DOHH2 (cell line): ENCODE measurements at regions not wholly inside any gene's neighbourhood (a gene's known extent, or its start where the extent isn't known, plus 50 kb on each side); places are given as distances from the start of the nearest gene placed in this dataset.

ENCODE experiments used
- H3F3A ChIP-seq: fragments of 200-600 bp; sonication (generic), shearing (Covaris generic); 2 replicates; pipeline ENCODE4 v1.6.0; 2016; ENCODE audit warnings: antibody characterized with exemption, mild to moderate bottlenecking; ENCODE audit not compliant: control insufficient read depth, insufficient read depth
- H3K27ac ChIP-seq: fragments of 200-600 bp; sonication (generic); 2 replicates; pipeline ENCODE4 v1.5.1; 2014; ENCODE audit warnings: low read depth, mild to moderate bottlenecking, low read length, moderate library complexity
- H3K27me3 ChIP-seq: fragments of 200-600 bp; sonication (generic); 2 replicates; pipeline ENCODE4 v1.6.1; 2014; ENCODE audit warnings: mild to moderate bottlenecking, low read length, mixed read lengths; ENCODE audit not compliant: control insufficient read depth
- H3K36me3 ChIP-seq: fragments of 200-600 bp; sonication (generic); 2 replicates; pipeline ENCODE4 v1.6.1; 2014; ENCODE audit warnings: mild to moderate bottlenecking, low read length, moderate library complexity, mixed read lengths; ENCODE audit not compliant: control insufficient read depth
- H3K4me1 ChIP-seq: fragments of 200-600 bp; sonication (generic); 2 replicates; pipeline ENCODE4 v1.6.1; 2014; ENCODE audit warnings: mild to moderate bottlenecking, low read length, mixed read lengths; ENCODE audit not compliant: control insufficient read depth
- H3K4me2 ChIP-seq: fragments of 200-600 bp; sonication (generic); 2 replicates; pipeline ENCODE4 v1.6.0; 2014; ENCODE audit warnings: mild to moderate bottlenecking, low read length, moderate library complexity
- H3K4me3 ChIP-seq: fragments of 200-600 bp; sonication (generic); 2 replicates; pipeline ENCODE4 v1.5.1; 2014; ENCODE audit warnings: mild to moderate bottlenecking, low read length, mixed read lengths
- H3K79me2 ChIP-seq: fragments of 200-600 bp; sonication (generic); 2 replicates; pipeline ENCODE4 v1.6.1; 2014; ENCODE audit warnings: mild to moderate bottlenecking, low read length, mixed read lengths; ENCODE audit not compliant: control insufficient read depth
- H3K9me2 ChIP-seq: fragments of 200-600 bp; sonication (generic); replicated peaks from 2 replicates; pipeline ENCODE4 v1.6.1; 2014; ENCODE audit warnings: mild to moderate bottlenecking, low read length, mixed read lengths; ENCODE audit not compliant: control insufficient read depth
- H3K9me3 ChIP-seq: fragments of 200-600 bp; sonication (generic); 2 replicates; pipeline ENCODE4 v1.6.1; 2014; ENCODE audit warnings: antibody characterized with exemption, low read length, mixed read lengths; ENCODE audit not compliant: control insufficient read depth, insufficient read depth
- H4K20me1 ChIP-seq: fragments of 200-600 bp; sonication (generic); 2 replicates; pipeline ENCODE4 v1.6.0; 2014; ENCODE audit warnings: low read depth, mild to moderate bottlenecking, antibody characterized with exemption, low read length, moderate library complexity; ENCODE audit not compliant: control insufficient read depth, insufficient read depth
- EZH2phosphoT487 ChIP-seq: fragments of 200-600 bp; sonication (generic); IDR thresholded peaks from 2 replicates; pipeline ENCODE4 v1.6.1; 2017; ENCODE audit warnings: borderline replicate concordance, mild to moderate bottlenecking, antibody characterized with exemption, low read length, moderate library complexity, mixed read lengths
- TF ChIP-seq, protein P1 (sequence below): fragments of 200-600 bp; sonication (generic); IDR thresholded peaks from one replicate; pipeline ENCODE4 v1.5.1; 2014; ENCODE audit warnings: antibody characterized with exemption, mild to moderate bottlenecking, low read depth, low read length; ENCODE audit not compliant: poor library complexity, severe bottlenecking

DNA sequence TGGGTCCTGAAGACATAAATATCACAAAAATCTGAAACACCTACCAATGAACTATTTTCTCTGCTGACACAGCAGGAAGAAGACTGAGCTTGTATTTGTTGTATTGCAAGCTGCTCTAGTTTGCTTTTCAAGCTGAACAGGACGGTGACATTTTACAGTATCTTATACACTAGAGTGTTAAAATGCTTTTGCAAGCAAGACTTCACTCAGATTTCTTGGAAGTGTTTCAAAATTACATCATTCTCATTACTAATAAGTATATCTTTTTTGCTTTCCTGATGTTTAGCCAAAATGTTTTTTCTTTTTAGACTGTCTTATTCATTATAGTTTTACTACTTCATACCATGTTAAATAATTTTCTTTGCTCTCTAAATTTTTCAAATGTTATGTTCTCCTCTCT, 427.1 kb upstream of the CXADR start:
- Histone ChIP-seq H3K27me3 (no peaks in the 10 kb centered on the region), H3K9me2 (no peaks in the 10 kb centered on the region), H3K4me2 (no peak overlapping the region), H3F3A (no peaks in the 10 kb centered on the region), H4K20me1 (no peaks in the 10 kb centered on the region), H3K79me2 (no peaks in the 10 kb centered on the region), H3K27ac (no peak overlapping the region), H3K4me3 (no peak overlapping the region), H3K36me3 (no peaks in the 10 kb centered on the region), H3K9me3 (no peaks in the 10 kb centered on the region), H3K4me1 (no peaks in the 10 kb centered on the region)
- TF ChIP-seq, protein P1, sequence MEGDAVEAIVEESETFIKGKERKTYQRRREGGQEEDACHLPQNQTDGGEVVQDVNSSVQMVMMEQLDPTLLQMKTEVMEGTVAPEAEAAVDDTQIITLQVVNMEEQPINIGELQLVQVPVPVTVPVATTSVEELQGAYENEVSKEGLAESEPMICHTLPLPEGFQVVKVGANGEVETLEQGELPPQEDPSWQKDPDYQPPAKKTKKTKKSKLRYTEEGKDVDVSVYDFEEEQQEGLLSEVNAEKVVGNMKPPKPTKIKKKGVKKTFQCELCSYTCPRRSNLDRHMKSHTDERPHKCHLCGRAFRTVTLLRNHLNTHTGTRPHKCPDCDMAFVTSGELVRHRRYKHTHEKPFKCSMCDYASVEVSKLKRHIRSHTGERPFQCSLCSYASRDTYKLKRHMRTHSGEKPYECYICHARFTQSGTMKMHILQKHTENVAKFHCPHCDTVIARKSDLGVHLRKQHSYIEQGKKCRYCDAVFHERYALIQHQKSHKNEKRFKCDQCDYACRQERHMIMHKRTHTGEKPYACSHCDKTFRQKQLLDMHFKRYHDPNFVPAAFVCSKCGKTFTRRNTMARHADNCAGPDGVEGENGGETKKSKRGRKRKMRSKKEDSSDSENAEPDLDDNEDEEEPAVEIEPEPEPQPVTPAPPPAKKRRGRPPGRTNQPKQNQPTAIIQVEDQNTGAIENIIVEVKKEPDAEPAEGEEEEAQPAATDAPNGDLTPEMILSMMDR: no peak
- no peak for TF ChIP-seq EZH2phosphoT487

GRCh38 chr21:17088500-17088899, 424.3 kb upstream of the CXADR start:
- no peak for TF ChIP-seq EZH2phosphoT487
- TF ChIP-seq, protein P1: no peak
- no peaks in the 10 kb centered on the region for H3K27me3 ChIP-seq
- no peaks in the 10 kb centered on the region for H3K9me3 ChIP-seq
- no peak overlapping the region for H3K4me2 ChIP-seq
- no peaks in the 10 kb centered on the region for H4K20me1 ChIP-seq
- no peaks in the 10 kb centered on the region for H3F3A ChIP-seq
- no peaks in the 10 kb centered on the region for H3K4me1 ChIP-seq
- H3K79me2 ChIP-seq: no peaks in the 10 kb centered on the region
- H3K9me2 ChIP-seq: no peaks in the 10 kb centered on the region
- no peak overlapping the region for H3K27ac ChIP-seq
- H3K4me3 ChIP-seq: no peak overlapping the region
- H3K36me3 ChIP-seq: no peaks in the 10 kb centered on the region

- H3K9me3 ChIP-seq: no peaks in the 10 kb centered on the region
- no peak overlapping the region for H3K4me2 ChIP-seq
- no peaks in the 10 kb centered on the region for H4K20me1 ChIP-seq
- TF ChIP-seq, protein P1: no peak
- no peak for TF ChIP-seq EZH2phosphoT487
- no peaks in the 10 kb centered on the region for H3K9me2 ChIP-seq
- H3K27ac ChIP-seq: no peak overlapping the region
- no peaks in the 10 kb centered on the region for H3K79me2 ChIP-seq
- no peaks in the 10 kb centered on the region for H3K27me3 ChIP-seq
- H3K4me3 ChIP-seq: no peak overlapping the region
- no peaks in the 10 kb centered on the region for H3K4me1 ChIP-seq
- H3F3A ChIP-seq: no peaks in the 10 kb centered on the region
- no peaks in the 10 kb centered on the region for H3K36me3 ChIP-seq
These were observed 423.8 kb upstream of the CXADR start for GRCh38 chr21:17089091-17089491.

- Histone ChIP-seq H3F3A (no peaks in the 10 kb centered on the region), H4K20me1 (no peaks in the 10 kb centered on the region), H3K4me3 (no peak overlapping the region), H3K9me3 (peaks cover 6% of the 10 kb centered on the region; the same call in 1 of the 2 replicates), H3K9me2 (no peaks in the 10 kb centered on the region), H3K27me3 (no peaks in the 10 kb centered on the region), H3K79me2 (no peaks in the 10 kb centered on the region), H3K4me1 (no peaks in the 10 kb centered on the region), H3K36me3 (no peaks in the 10 kb centered on the region), H3K4me2 (no peak overlapping the region), H3K27ac (no peak overlapping the region)
- TF ChIP-seq EZH2phosphoT487: no peak
- TF ChIP-seq, protein P1: no peak
These were observed 411.1 kb upstream of the CXADR start for GRCh38 chr21:17101696-17102095.
